Caco-2 (cell line): ENCODE measurements at regions not wholly inside any gene's neighbourhood (a gene's known extent, or its start where the extent isn't known, plus 50 kb on each side); places are given as distances from the start of the nearest gene placed in this dataset.

Experiments
- BruUV-seq: library from RNA; stranded (reverse); fragments of 400-500 nt; replicated peaks from 2 replicates; lab custom pipeline; 2021; lab: Mats Ljungman, UMichigan
- CTCF ChIA-PET: fragments of 300-600 bp; sonication (Branson Sonifier 250); formaldehyde crosslinking; loops from one replicate; lab custom pipeline; 2022; ENCODE audit warnings: antibody characterized with exemption; lab: Charles Lee
- POLR2A ChIA-PET: fragments of 300-600 bp; sonication (Branson Sonifier 250); formaldehyde crosslinking; loops from one replicate; lab custom pipeline; 2022; ENCODE audit warnings: antibody characterized with exemption; lab: Charles Lee
- DNase-seq, 2 experiments: peaks; one replicate each; pipeline versions ENCODE4 v3.0.0 to v3.0.0-alpha.2; 2020 to 2022
- H3K27me3 ChIP-seq: replicated peaks from 2 replicates; pipeline ENCODE4 v1.6.0; 2011; ENCODE audit warnings: low read length; ENCODE audit not compliant: control insufficient read depth, insufficient read depth
- H3K36me3 ChIP-seq: 2 replicates; pipeline ENCODE4 v1.5.1; 2011; ENCODE audit warnings: low read length; ENCODE audit not compliant: control insufficient read depth, insufficient read depth
- H3K4me1 ChIP-seq: fragments of 250-450 bp; sonication (Bioruptor Pico); 2 replicates; pipeline ENCODE4 v1.5.1; 2020; ENCODE audit warnings: mild to moderate bottlenecking
- H3K4me3 ChIP-seq: 2 replicates; pipeline ENCODE4 v1.5.1; 2011; ENCODE audit warnings: low read depth, mild to moderate bottlenecking, control low read depth, low read length
- H3K9me3 ChIP-seq: fragments of 250-450 bp; sonication (Bioruptor Pico); 2 replicates; pipeline ENCODE4 v1.5.1; 2020; ENCODE audit warnings: mild to moderate bottlenecking, moderate library complexity
- H3K27ac Mint-ChIP-seq: one replicate; pipeline ENCODE4 v1.8.0; 2022; ENCODE audit warnings: mixed read lengths; ENCODE audit not compliant: unreplicated experiment
- H3K27me3 Mint-ChIP-seq: one replicate; pipeline ENCODE4 v1.8.0; 2022; ENCODE audit warnings: mixed read lengths; ENCODE audit not compliant: insufficient read depth, unreplicated experiment
- H3K36me3 Mint-ChIP-seq: one replicate; pipeline ENCODE4 v1.8.0; 2022; ENCODE audit warnings: mild to moderate bottlenecking, mixed read lengths; ENCODE audit not compliant: insufficient read depth, unreplicated experiment
- H3K4me1 Mint-ChIP-seq: one replicate; pipeline ENCODE4 v1.8.0; 2022; ENCODE audit warnings: low read depth, mixed read lengths; ENCODE audit not compliant: unreplicated experiment
- H3K4me3 Mint-ChIP-seq: one replicate; pipeline ENCODE4 v1.8.0; 2022; ENCODE audit warnings: mild to moderate bottlenecking, moderate library complexity, mixed read lengths; ENCODE audit not compliant: unreplicated experiment
- H3K9me3 Mint-ChIP-seq: one replicate; pipeline ENCODE4 v1.8.0; 2022; ENCODE audit warnings: mixed read lengths; ENCODE audit not compliant: unreplicated experiment
- CTCF ChIP-seq, 2 experiments: fragments of 200-600 bp in 1 of 2; IDR thresholded peaks; 1 replicate in 1 of 2; 2 replicates in 1 of 2; pipeline versions ENCODE4 v1.5.1 to v1.8.0; 2011 to 2022; ENCODE audit warnings: antibody characterized with exemption in 1 of 2, control low read depth in 1 of 2, inconsistent platforms in 1 of 2, low read depth in 1 of 2, low read length in 1 of 2, mild to moderate bottlenecking in 1 of 2, moderate library complexity in 1 of 2; ENCODE audit not compliant: insufficient read depth in 1 of 2, severe bottlenecking in 1 of 2, unreplicated experiment in 1 of 2
- intact Hi-C: fragments of 100-400 bp; cut with micrococcal nuclease; formaldehyde crosslinking; loops from one replicate; pipeline ENCODE4 v1.10.0; 2022; ENCODE audit not compliant: unreplicated experiment

GRCh38 chr2:144959416-144959815 lies 439.5 kb upstream of the ZEB2 start:
- Histone ChIP-seq H3K4me3 (no peak overlapping the region), H3K9me3 (no peaks in the 10 kb centered on the region), H3K4me1 (no peaks in the 10 kb centered on the region), H3K27me3 (no peaks in the 10 kb centered on the region), H3K36me3 (no peaks in the 10 kb centered on the region)
- POLR2A ChIA-PET = no interaction called here
- BruUV-seq = no TSS peak
- Mint-ChIP-seq H3K27me3 (no peaks in the 10 kb centered on the region), H3K36me3 (no peaks in the 10 kb centered on the region), H3K4me1 (no peaks in the 10 kb centered on the region), H3K9me3 (peaks cover 15% of the 10 kb centered on the region), H3K4me3 (no peak overlapping the region), H3K27ac (no peak overlapping the region)
- no peak for TF ChIP-seq CTCF (IDR thresholded peaks at IDR 0.05; ENCODE audit: insufficient read depth in 1 of 2, low read depth in 1 of 2, low read length in 1 of 2, severe bottlenecking in 1 of 2, unreplicated experiment in 1 of 2)
- CTCF ChIA-PET = no interaction called here
- intact Hi-C loops = no loop called here
- DNase-seq = no peak

GRCh38 chr2:144950899-144951560 lies 431.1 kb upstream of the ZEB2 start:
- DNase-seq = no peak
- intact Hi-C loops = no loop called here

GRCh38 chr2:144948205-144948855 lies 428.4 kb upstream of the ZEB2 start:
- Mint-ChIP-seq H3K36me3 (no peaks in the 10 kb centered on the region), H3K9me3 (no peaks in the 10 kb centered on the region), H3K4me1 (peaks cover 7% of the 10 kb centered on the region), H3K27ac (no peak overlapping the region), H3K4me3 (no peak overlapping the region), H3K27me3 (peaks cover 4% of the 10 kb centered on the region)
- Histone ChIP-seq H3K27me3 (no peaks in the 10 kb centered on the region), H3K4me3 (no peak overlapping the region), H3K36me3 (no peaks in the 10 kb centered on the region), H3K9me3 (no peaks in the 10 kb centered on the region), H3K4me1 (no peaks in the 10 kb centered on the region)
- no peak for TF ChIP-seq CTCF (IDR thresholded peaks at IDR 0.05; ENCODE audit: insufficient read depth in 1 of 2, low read depth in 1 of 2, low read length in 1 of 2, severe bottlenecking in 1 of 2, unreplicated experiment in 1 of 2)
- no TSS peak for BruUV-seq
- no peak for DNase-seq
- intact Hi-C loops = no loop called here
- CTCF ChIA-PET = no interaction called here
- POLR2A ChIA-PET = no interaction called here

More at GRCh38 chr2:144950899-144951560, 431.1 kb upstream of the ZEB2 start:
- H3K4me3 Mint-ChIP-seq = no peak overlapping the region
- Histone ChIP-seq H3K36me3 (no peaks in the 10 kb centered on the region), H3K9me3 (no peaks in the 10 kb centered on the region), H3K4me3 (no peak overlapping the region), H3K27me3 (no peaks in the 10 kb centered on the region), H3K4me1 (no peaks in the 10 kb centered on the region)
- ChIA-PET POLR2A (no interaction called here), CTCF (no interaction called here)
- H3K4me1 Mint-ChIP-seq = peaks cover 7% of the 10 kb centered on the region
- H3K27ac Mint-ChIP-seq = no peak overlapping the region
- no peaks in the 10 kb centered on the region for H3K36me3 Mint-ChIP-seq
- H3K9me3 Mint-ChIP-seq = no peaks in the 10 kb centered on the region
- no peak for TF ChIP-seq CTCF (IDR thresholded peaks at IDR 0.05; ENCODE audit: insufficient read depth in 1 of 2, low read depth in 1 of 2, low read length in 1 of 2, severe bottlenecking in 1 of 2, unreplicated experiment in 1 of 2)
- no TSS peak for BruUV-seq
- peaks cover 4% of the 10 kb centered on the region for H3K27me3 Mint-ChIP-seq
